ENCODE measurements at regions not wholly inside any gene's neighbourhood (a gene's known extent, or its start where the extent isn't known, plus 50 kb on each side); places are given as distances from the start of the nearest gene placed in this dataset.

- H3K4me3 ChIP-seq (ENCODE audit: low read depth, low read length): no peak overlapping the region
- DNase-seq (ENCODE audit: low read depth): no peak
- TF ChIP-seq, protein P1, sequence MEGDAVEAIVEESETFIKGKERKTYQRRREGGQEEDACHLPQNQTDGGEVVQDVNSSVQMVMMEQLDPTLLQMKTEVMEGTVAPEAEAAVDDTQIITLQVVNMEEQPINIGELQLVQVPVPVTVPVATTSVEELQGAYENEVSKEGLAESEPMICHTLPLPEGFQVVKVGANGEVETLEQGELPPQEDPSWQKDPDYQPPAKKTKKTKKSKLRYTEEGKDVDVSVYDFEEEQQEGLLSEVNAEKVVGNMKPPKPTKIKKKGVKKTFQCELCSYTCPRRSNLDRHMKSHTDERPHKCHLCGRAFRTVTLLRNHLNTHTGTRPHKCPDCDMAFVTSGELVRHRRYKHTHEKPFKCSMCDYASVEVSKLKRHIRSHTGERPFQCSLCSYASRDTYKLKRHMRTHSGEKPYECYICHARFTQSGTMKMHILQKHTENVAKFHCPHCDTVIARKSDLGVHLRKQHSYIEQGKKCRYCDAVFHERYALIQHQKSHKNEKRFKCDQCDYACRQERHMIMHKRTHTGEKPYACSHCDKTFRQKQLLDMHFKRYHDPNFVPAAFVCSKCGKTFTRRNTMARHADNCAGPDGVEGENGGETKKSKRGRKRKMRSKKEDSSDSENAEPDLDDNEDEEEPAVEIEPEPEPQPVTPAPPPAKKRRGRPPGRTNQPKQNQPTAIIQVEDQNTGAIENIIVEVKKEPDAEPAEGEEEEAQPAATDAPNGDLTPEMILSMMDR (conservative IDR thresholded peaks at IDR 0.05; ENCODE audit: low read depth, low read length): no peak
Observed at GRCh38 chrX:94961730-94962129, 1287.7 kb downstream of the FAM133A start.

GRCh38 chrX:94977562-94977961, 1303.6 kb downstream of the FAM133A start:
- TF ChIP-seq, protein P1 (conservative IDR thresholded peaks at IDR 0.05; ENCODE audit: low read depth, low read length): no peak
- H3K4me3 ChIP-seq (ENCODE audit: low read depth, low read length): no peak overlapping the region
- no peak for DNase-seq (ENCODE audit: low read depth)

- TF ChIP-seq, protein P1 (conservative IDR thresholded peaks at IDR 0.05; ENCODE audit: low read depth, low read length): no peak
- H3K4me3 ChIP-seq (ENCODE audit: low read depth, low read length): no peak overlapping the region
- DNase-seq (ENCODE audit: low read depth): no peak
Observed at GRCh38 chrX:94977986-94978385, 1304.0 kb downstream of the FAM133A start.

Data from epithelial cell of proximal tubule (primary cell).